Stimulated activated CD4-positive, alpha-beta T cell treated with anti-CD3 and anti-CD28 coated beads, Interleukin-4, amount 100 ng/mL, for 4 hours (primary cell): ENCODE measurements at regions not wholly inside any gene's neighbourhood (a gene's known extent, or its start where the extent isn't known, plus 50 kb on each side); places are given as distances from the start of the nearest gene placed in this dataset.

Experiments
- DNase-seq, 2 experiments: peaks; one replicate each; pipeline ENCODE4 v3.0.0-alpha.2; 2020

DNA sequence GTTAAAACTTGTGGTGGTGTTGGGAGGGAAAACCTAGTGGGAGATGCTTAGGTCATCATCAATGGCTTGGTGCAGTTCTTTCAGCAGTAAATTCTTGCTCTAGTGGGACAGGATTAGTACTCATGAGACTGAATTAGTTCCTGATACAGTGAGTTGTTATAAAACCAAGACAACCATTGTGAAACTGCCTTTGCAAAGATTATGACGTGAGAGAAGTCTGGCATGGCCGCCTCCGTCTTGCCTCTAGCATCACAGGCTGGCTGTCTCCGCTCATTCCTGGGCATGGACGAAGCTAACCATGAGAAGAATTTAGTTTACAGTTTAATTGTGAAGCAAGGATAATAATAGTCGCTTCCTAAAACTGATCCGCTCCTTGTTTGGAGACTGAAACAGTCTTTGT, 186.4 kb downstream of the KIF20B start:
- no peak for DNase-seq

DNA sequence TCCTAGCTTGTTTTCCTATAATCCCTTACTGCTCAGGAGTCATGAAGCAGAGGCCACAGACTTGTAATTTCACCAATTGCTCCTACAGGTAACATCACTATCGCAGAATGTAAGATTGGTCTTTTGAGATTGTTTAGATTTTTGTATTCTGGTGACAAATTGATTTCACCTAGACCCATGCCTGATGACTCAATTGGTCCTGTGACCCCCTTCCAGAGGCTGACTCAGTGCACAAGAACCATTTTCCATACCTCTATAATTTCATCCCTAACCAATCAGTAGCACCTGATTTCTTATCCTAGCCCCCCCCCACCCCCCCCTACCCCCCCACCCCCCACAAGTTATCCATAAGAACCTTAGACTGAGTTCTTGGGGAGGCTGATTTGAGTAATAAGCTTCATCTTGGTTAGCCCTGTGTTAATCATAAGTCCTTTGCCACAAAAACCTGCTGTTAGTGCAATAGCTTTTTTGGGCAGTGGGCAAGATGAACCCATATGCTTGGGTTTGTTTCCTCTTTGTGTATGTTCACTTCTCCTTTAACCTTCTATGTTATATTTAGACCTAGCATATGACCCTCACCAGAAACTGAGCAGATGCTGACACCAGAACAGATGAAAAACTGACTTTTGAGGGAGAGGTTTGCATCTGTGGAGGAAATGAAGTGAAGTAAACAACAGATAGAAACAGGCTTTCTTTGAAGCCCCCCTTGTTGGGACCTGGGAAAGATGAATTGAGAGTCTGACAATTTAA, 187.1 kb downstream of the KIF20B start:
- DNase-seq: no peak

DNA sequence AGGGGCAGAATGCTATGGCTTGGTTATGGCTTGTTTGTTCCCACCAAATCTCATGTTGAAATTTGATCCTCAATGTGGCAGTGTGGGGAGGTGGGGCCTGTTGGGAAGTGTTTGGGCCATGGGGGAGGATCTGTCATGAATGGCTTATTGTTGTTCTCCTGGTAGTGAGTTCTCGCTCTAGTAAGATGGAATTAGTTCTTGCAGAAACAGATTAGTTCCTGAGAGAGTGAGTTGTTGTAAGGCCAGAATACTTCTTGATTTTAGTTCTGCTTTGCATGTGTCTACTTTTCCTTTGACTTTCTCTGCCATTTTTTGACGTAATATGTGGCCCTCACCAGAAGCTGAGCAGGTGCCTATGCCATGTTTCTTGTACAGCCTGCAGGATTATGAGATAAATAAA, 188.2 kb downstream of the KIF20B start:
- no peak for DNase-seq

DNA sequence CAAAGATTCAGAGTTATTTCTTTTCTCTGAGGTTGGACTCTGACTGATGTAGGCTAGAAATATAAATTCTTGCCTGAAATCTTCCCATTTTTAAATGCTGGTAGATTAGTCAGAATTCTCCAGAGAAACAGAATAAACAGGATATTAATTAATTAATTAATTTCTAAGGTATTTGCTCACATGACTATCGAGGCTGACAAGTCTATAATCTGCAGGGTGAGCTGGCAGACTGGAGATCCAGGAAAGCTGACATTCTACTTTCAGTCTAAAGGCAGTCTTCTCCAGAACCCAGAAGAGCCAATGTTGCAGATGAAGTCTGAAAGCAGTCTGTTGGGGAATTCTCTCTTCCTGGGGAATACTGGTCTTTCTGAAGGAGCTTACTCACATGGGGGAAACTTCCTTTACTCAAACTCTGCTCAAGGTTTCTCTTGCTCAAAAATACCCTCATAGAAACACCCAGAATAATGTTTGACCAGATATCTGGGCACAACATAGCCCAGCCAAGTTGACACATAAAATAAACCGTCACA, 189.7 kb downstream of the KIF20B start:
- no peak for DNase-seq

DNA sequence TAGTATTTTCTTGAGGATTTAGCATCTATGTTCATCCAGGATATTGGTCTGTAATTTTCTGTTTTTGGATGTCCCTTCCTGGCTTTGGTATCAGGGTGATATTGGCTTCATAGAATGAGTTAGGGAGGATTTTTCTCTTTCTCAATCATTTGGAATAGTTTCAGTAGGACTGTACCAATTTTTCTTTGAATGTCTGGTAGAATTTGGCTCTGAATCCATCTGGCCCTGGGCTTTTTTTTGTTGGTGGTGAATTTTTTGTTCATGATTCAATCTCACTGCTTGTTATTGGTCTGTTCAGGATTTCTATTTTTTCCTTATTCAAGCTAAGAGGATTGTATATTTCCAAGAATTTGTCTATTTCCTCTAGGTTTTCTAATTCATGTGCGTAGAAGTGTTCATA, 192.7 kb downstream of the KIF20B start:
- DNase-seq: no peak

DNA sequence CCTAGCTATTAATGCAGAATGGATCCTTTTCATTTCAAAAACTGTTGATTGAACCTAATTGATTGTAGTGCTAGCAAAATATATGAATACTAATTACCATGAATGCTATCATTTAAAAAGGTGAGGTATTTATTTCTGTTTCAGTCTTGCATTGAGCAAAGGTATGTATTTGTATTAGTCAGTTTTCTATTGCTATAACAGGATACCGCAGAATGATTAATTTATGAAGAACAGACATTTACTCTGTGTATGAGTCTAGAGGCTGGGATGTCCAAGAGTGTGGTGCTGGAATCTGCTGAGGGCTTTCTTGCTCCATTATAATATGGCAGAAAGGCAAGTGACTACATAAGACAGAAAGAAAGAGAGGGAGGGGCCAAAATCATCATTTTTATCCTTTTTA, 199.2 kb downstream of the KIF20B start:
- DNase-seq: no peak

DNA sequence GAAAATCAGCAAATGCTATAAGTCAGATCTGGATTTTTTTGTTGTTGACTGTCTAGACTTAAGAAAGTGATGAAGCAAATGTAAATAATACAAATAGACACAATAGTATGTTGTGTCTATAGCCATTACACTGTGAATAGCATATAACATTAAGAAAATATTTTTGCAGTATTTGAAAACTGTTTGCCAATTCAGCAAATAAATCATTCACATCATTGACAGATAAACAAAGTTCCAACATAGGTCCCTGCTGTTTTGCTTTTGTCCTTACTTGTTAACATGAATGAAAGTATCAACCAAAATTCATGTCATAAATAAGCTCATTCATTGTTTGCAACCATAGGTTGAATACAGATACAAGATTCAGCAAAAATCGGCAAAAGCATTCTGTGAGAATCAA, 200.5 kb downstream of the KIF20B start:
- no peak for DNase-seq

DNA sequence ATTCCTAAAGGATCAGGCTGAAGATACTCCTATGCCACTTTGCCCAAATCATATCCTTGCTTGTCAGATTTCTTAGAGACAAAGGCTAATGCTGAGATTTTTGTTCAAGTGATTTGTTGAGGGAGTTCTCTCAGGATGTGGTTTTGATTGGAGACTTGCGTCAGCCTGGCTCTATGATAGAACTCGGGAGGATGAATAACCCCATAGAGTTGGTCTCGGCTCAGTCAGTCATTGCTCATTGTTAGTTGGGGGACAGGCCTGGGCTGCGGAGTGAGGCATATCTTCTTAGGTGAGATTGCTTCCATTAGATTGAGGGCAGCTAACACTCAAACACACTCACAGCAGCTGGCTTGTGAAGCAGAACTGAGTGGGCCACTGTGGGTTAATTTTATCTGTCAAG, 203.4 kb downstream of the KIF20B start:
- no peak for DNase-seq

DNA sequence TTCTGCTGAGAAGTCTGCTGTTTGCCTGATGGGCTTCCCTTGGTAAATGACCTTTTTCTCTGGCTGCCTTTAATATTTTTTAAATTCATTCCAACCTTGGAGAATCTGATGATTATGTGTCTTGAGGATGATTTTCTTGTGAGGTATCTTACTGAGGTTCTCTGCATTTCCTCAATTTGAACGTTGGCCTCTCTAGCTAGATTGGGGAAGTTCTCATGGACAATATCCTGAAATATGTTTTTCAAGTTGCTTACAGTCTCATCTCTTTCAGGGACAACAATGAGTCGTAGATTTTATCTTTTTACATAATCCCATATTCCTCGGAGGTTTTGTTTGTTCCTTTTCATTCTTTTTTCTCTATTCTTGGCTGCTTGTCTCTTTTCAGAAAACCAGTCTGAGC, 208.4 kb downstream of the KIF20B start:
- DNase-seq: no peak

DNA sequence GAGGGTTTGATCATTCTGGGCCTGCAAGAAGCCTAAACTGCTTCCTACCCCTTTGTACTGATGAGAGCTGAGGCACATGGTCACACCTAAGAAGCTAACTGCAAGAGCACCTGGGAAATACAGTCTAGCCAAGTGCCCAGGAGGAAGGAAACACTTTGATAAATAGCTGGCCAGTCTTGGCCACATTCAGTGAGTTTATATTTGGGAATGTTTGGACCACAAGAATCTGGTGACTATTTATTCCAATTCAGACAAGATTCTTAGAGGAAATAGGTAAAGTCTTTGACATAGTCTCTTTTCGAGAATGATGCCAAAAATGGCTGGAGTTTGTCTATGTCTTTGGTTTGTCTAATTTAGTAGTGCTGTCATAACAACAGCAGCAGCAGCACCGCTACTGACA, 213.6 kb downstream of the KIF20B start:
- DNase-seq: no peak

DNA sequence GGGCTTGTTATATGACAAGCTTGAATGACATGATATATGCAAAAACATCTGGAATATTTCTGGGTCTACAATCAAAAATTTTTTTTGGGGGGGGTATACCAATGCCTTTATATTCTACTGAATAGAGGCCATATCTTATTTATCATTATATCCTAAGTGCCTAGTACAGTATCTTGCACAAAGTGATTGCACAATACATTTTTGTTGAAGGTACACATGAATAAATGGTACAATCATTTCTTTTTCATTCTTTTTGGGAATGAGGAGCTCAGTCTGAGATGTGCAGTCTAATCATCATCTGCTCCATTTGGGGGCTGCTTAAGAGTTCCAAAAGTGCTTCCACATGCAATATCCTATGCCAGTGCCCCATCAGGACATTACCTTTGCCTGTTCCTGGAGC, 214.6 kb downstream of the KIF20B start:
- DNase-seq: no peak

DNA sequence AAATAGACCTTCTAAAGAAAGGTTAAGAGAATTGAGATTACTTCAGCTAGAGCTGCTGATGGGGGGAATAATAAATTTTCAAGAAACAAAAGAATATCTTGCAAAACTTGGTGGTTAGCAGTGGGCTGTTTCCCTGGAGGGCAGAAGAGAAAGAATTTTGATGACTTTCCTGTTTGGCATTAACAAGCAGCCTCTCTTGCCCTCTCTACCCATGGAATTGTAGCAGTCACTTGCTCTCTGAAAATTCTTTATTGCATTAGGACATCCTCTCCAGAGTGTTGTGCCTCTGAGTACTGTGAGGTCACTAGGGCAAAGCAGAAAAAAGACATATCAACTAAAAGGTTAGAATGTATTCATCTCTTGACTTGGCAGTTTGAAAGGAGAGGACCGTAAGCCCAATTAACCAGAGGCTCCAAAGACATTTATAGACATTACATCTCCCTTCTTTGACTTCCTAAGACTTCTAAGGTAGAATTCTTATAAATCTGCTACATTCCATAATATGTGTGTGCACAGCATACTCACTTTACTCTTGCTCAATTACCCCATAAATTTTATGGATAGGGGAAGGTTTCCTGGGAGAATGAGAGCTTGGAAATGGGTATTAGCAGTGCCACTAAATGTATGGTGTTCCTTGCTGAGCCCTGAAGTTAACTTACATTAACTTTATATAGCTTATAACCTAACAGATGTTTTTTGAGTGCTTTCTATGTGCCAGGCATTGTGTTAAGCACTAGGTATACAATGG, 215.3 kb downstream of the KIF20B start:
- no peak for DNase-seq

DNA sequence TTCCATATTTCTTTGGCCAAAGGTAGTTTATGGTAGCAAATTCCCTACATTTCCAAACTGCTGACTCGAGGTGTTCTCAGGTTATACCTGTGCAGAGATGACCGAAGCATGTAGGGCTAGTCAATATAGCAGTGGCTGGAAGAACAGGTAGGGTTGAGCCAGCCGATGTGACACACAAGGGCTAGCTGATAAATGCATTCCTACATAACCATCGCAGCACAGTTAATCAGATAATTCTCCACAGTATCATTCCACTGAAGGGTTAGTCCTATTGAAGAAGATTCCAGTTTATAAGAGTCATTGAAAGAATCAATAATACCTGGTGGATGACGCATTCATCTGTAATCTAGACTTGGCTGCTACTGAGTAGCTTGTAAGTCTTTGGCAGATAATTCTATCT, 220.0 kb downstream of the KIF20B start:
- DNase-seq: no peak

DNA sequence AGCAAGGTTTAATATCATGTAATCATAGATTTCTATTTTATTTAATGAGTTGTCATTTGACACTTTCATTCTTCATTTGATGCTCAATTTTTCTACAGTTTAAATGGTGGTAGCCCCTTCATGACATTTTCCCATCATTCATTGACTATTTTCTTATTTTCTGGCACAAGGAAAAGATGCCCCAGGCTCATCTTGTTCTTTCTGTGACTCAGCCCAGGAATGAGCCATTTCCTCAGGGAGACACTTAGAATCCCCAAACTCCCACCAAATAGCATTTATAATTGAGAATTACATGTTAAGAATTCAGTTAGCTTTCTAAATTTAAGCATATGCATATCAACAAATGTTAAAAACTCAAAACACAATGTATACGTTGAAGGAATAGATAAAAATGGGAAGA, 222.3 kb downstream of the KIF20B start:
- no peak for DNase-seq

DNA sequence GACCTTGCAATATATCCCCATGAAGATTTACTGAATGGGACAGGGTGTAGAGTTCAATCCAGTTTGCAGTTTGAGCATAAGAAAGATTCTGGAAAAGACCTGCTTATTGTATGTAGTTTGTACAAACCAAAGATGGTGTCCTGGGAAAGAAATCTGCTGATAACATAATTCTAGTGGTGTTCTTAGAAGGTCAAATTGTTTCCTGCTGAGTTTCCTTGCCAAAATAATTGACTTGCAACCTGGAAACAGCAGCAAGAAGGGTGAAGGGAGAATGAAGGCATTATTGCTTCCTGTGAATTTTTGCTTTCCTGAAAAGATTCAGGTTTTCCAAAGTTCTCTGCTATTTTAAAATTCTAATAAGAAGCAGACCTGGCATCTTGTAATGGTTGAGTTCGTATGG, 222.9 kb downstream of the KIF20B start:
- DNase-seq: no peak

DNA sequence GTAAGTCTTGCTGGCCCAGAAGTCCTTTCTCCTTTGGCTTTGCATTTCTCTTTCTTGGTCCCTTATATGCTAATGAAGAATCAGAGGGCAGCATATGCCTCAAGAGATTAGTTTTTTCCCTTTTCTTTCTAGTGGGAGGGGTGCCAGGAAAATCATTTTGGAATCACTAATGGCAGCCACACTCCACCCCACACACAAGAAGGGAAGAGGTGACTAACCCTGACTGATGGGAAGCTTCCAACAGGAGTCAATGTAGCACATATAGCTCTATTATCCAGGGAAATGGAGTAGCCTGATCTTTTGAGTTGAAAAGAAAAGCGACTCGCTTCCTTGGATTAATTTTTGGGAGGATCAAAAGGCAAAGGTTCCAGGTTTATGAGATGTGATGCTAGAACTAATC, 225.3 kb downstream of the KIF20B start:
- DNase-seq: no peak

DNA sequence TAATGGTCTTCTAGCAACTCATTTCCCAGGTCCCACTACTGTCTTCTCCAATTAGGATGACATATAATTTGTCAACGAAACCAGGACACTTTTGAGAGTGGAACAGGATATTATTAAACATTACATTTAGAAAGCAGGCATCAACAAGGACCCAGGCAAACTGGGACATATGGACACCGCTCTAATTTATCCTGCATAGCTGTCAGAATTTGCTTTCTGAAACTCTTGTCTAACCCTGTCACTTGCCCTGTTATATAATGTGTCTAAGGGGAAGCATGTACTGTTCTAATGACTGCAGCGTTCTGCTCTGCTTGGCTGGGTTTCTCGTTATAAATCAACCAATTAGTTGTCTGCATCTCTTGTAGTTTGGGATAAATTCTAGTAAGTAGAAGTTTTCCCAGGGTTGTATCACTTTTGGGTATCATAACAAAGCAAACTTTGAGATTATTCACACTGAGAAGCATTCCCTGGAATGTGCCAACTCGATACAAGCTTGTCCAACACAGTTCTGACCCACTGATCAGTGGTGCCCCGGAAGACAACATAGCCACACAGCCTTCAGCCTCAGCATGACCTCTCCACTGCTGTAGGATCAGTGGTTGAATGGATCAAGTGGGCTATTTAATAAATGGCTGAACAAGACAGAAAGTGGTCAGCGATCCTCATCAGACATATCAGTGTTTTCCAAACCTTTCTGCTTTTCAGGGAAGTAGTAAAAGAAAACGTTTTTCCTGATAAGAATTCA, 228.1 kb downstream of the KIF20B start:
- no peak for DNase-seq

DNA sequence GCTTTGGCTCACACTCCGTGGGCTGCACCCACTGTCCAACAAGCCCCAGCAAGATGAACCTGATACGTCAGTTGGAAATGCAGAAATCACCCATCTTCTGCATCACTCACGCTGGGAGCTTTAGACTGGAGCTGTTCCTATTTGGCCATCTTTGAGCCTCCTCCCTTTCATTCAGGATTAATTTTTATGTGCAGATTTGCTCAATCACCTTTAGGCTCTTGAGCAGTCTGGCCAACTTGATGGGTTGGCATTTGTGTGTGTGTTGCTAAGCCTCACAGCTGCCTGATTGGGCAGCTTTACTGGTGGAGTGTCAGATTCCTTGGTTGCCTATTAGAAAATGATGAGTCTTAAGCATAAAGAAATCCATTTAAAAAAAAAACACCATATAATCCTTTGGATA, 236.1 kb downstream of the KIF20B start:
- DNase-seq: no peak

DNA sequence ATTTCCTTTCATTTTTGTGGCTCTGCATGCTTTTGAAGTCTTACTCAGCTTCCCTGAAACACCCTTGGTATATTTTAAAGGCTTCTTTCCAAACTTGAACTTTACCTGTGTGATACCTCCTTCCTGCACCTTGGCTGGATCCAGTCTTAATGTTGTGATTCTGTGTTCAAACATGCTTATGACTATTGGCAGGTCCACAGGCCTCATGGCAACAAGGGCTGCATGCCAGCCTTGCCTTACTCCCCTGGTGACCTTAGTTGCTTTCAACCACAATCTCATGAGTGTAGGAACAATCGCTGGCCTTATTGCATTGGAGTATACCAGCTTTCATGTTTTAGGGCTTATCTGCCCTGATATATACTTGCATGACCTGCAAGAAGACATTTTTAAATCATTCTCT, 238.7 kb downstream of the KIF20B start:
- DNase-seq: no peak

DNA sequence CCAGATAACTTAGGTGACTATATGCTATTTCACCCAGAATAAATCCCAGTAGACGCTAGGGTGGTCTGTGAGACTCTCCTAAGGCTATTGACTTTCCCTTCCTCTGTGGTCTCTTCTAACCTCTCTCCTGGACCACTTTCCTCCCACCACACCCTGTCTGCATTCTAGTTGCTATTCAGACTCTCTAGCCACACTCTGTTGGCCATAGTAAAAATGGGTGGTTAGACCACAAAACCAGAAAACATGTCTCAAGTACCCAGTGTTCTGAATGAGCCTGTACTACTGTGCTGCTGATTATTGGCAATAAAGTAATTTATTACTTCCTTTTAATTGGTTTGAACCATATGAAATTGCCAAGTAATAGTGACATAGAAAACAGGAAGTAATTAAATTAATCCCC, 240.8 kb downstream of the KIF20B start:
- no peak for DNase-seq

DNA sequence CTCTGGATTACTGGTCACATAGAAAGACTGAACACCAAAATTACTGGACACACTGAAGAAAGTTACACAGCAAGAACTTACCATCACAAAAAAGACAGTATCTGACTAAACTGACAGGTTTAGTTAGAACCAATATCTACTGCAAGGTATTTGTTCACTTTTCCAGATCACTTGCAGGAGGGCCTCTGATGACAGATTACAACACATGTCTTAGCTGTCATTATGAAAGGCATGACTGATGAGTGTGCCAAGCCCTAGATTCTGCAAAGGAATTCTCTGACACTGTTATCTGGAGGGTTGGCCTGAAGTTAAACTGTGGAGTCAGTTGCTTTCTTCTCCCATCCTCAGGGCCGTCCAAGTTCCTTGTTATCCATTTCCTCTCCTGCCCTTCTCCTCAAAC, 242.7 kb downstream of the KIF20B start:
- DNase-seq: no peak

DNA sequence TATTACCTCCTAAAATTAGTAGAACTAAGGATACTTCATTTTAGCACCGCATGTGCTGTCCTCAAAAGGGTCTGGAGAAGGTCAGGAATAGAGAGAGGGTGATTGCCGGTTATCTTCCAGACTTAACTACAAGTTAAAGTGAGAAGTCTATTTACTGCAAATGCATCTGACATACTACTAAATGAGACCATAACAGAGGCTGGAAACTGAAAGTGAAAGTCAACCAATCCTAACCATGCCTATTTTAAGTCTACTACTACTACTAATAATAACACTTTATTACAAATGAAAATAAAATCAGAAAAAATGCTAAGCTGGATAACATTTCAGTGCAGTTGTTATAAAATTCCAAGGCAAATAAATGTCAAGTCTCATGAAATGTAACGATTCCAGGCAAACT, 244.7 kb downstream of the KIF20B start:
- no peak for DNase-seq

DNA sequence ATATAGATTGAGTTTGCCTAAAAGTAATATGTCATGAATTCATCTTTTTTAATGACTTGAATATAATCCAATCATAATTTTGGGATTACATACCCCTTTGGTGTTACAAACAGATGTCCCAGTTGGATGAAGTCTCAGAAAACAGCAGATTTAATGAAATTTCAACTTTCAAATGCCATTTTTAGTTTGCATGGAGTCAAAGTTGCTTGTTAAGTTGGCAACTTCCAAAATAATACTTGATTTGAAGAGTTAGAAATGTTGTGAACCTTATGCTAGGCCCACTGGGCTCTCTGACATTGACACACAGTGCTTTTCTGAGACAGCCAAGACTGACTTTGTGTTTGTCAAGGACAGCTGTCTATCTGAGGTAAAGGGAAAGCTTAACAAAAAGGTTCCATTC, 248.1 kb downstream of the KIF20B start:
- no peak for DNase-seq

DNA sequence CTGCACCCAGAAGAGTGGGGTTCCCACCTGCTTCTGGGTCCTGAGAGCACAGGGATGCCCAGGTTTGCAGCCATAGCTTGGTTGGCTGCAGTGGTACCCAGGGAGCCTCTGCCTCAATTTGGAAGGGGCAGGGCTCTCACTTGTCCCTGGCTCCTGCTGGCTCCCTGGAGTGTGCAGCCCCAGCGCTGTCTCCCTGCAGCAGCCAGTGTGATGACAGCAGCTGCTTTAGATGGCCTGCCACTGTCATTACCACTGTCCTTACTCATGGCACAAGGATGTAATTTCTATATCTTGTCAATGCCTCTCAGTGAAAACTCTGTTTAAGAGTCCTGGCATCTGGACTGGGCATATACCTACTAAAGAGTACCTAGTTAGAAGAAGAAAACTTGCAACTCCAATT, 250.9 kb downstream of the KIF20B start:
- no peak for DNase-seq
